Activated T-helper 2 cell treated with anti-CD3 and anti-CD28 coated beads, Interferon-gamma antibody, Interleukin-2, Interleukin-4, amounts not matched to agents 10 μg/mL and 5 μg/mL and 100 μg/mL, durations not matched to agents 14 hours and 24 hours and 36 hours (primary cell): ENCODE measurements at regions not wholly inside any gene's neighbourhood (a gene's known extent, or its start where the extent isn't known, plus 50 kb on each side); places are given as distances from the start of the nearest gene placed in this dataset.

Experiments used
- DNase-seq: peaks from one replicate; pipeline ENCODE4 v3.0.0; 2021; ENCODE audit warnings: low spot score
- H3K27ac Mint-ChIP-seq: one replicate; pipeline ENCODE4 v1.8.0; 2021; ENCODE audit warnings: mixed read lengths
- H3K27me3 Mint-ChIP-seq: one replicate; pipeline ENCODE4 v1.8.0; 2021; ENCODE audit warnings: low read depth, mixed read lengths
- H3K36me3 Mint-ChIP-seq: one replicate; pipeline ENCODE4 v1.8.0; 2021; ENCODE audit warnings: low read depth, mixed read lengths
- H3K4me1 Mint-ChIP-seq: one replicate; pipeline ENCODE4 v1.8.0; 2021; ENCODE audit warnings: low read depth, mixed read lengths
- H3K4me3 Mint-ChIP-seq: one replicate; pipeline ENCODE4 v1.8.0; 2021; ENCODE audit warnings: low read depth, mild to moderate bottlenecking, moderate library complexity, mixed read lengths
- H3K9me3 Mint-ChIP-seq: one replicate; pipeline ENCODE4 v1.8.0; 2021; ENCODE audit warnings: mixed read lengths
- intact Hi-C: fragments of 100-400 bp; cut with micrococcal nuclease; formaldehyde crosslinking; loops from one replicate; pipeline ENCODE4 v1.15.1; 2023

- intact Hi-C loops = no loop called here
- no peak overlapping the region for H3K27ac Mint-ChIP-seq
- no peaks in the 10 kb centered on the region for H3K36me3 Mint-ChIP-seq
- no peak for DNase-seq
- H3K4me3 Mint-ChIP-seq = no peak overlapping the region
- H3K9me3 Mint-ChIP-seq = peaks cover 4% of the 10 kb centered on the region
- H3K27me3 Mint-ChIP-seq = no peaks in the 10 kb centered on the region
- no peaks in the 10 kb centered on the region for H3K4me1 Mint-ChIP-seq
These were observed 50.3 kb upstream of the DPH6 start for GRCh38 chr15:35596285-35596684.

- H3K36me3 Mint-ChIP-seq = no peaks in the 10 kb centered on the region
- H3K9me3 Mint-ChIP-seq = no peaks in the 10 kb centered on the region
- no peaks in the 10 kb centered on the region for H3K4me1 Mint-ChIP-seq
- H3K27me3 Mint-ChIP-seq = peaks cover 2% of the 10 kb centered on the region
- no peak for DNase-seq
- intact Hi-C loops = no loop called here
- H3K27ac Mint-ChIP-seq = no peak overlapping the region
- H3K4me3 Mint-ChIP-seq = no peak overlapping the region
These were observed 56.9 kb upstream of the DPH6 start for GRCh38 chr15:35602836-35603235.

GRCh38 chr15:35603301-35603700 is 57.3 kb upstream of the DPH6 start:
- H3K27me3 Mint-ChIP-seq = peaks cover 2% of the 10 kb centered on the region
- H3K9me3 Mint-ChIP-seq = no peaks in the 10 kb centered on the region
- H3K4me3 Mint-ChIP-seq = no peak overlapping the region
- H3K4me1 Mint-ChIP-seq = no peaks in the 10 kb centered on the region
- H3K36me3 Mint-ChIP-seq = no peaks in the 10 kb centered on the region
- intact Hi-C loops = no loop called here
- DNase-seq = no peak
- no peak overlapping the region for H3K27ac Mint-ChIP-seq

DNA sequence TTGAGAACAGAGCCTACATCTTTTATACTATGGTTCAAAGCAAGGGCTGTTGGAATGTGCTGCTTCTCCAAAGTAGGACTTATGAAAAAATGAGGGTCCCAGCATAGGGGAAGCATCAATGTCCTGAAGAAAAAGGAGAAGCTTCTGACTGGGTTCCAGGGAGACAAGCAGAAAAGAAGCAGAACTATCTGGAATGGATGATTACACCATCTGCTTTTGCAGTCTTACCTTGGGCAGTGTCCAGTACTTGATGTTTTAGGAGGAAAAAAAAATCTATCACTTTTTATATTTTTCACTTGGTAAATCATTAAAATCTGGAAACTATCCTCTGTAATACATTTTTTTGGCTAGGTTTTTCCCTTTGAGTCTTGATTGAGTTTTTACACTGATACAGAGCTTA is 57.9 kb upstream of the DPH6 start:
- Mint-ChIP-seq H3K27ac (no peak overlapping the region), H3K36me3 (no peaks in the 10 kb centered on the region)

GRCh38 chr15:35605764-35606449 is 59.9 kb upstream of the DPH6 start:
- no peaks in the 10 kb centered on the region for H3K4me1 Mint-ChIP-seq
- intact Hi-C loops = no loop called here
- H3K27ac Mint-ChIP-seq = no peak overlapping the region
- DNase-seq = no peak
- no peaks in the 10 kb centered on the region for H3K9me3 Mint-ChIP-seq
- peaks cover 2% of the 10 kb centered on the region for H3K27me3 Mint-ChIP-seq
- H3K36me3 Mint-ChIP-seq = no peaks in the 10 kb centered on the region
- H3K4me3 Mint-ChIP-seq = no peak overlapping the region

More for the DNA sequence above, 57.9 kb upstream of the DPH6 start:
- no peak for DNase-seq
- intact Hi-C loops = no loop called here
- Mint-ChIP-seq H3K9me3 (no peaks in the 10 kb centered on the region), H3K4me3 (no peak overlapping the region), H3K4me1 (no peaks in the 10 kb centered on the region), H3K27me3 (peaks cover 2% of the 10 kb centered on the region)

- intact Hi-C loops = no loop called here
- Mint-ChIP-seq H3K27me3 (peaks cover 2% of the 10 kb centered on the region), H3K4me3 (no peak overlapping the region), H3K27ac (no peak overlapping the region), H3K9me3 (no peaks in the 10 kb centered on the region), H3K36me3 (no peaks in the 10 kb centered on the region), H3K4me1 (no peaks in the 10 kb centered on the region)
- no peak for DNase-seq
These were observed 60.5 kb upstream of the DPH6 start for GRCh38 chr15:35606450-35606779.

DNA sequence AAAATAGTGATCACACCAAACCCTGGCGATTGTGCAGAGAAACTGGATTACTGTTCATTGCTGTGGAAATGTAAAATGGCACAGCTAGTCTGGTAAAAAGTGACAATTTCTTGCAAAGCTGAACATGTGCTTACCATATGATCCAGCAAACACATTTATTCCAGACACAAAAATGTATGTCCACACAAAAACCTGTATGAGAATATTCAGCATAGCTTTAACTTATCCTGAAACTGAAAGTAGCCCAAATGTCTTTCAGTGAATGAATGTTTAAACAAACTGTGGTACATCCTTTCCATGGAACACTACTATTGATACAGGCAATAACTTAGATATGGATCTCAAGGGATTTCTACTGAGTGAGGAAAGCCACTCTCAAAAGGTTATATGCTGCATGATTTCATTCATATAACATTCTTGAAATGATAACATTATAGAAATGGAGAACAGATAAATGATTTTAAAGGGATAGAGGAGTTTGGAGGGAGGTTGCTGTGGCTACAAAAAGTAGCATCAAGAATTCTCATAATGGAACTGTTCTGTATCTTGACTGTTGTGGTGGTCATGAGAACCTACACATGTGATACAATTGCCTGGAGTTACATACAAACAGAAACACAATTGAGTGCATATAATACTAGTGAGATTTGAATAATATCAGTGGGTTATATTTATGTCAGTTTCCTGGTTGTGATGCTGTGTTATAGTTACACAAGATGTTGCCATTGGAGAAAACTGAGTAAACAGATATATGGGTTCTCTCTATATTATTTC is 70.7 kb upstream of the DPH6 start:
- no peak for DNase-seq
- H3K36me3 Mint-ChIP-seq = no peaks in the 10 kb centered on the region
- no peak overlapping the region for H3K27ac Mint-ChIP-seq
- no peaks in the 10 kb centered on the region for H3K4me1 Mint-ChIP-seq
- H3K4me3 Mint-ChIP-seq = no peak overlapping the region
- peaks cover 2% of the 10 kb centered on the region for H3K27me3 Mint-ChIP-seq
- intact Hi-C loops = no loop called here
- no peaks in the 10 kb centered on the region for H3K9me3 Mint-ChIP-seq

GRCh38 chr15:35618260-35619188 is 72.6 kb upstream of the DPH6 start:
- no peaks in the 10 kb centered on the region for H3K9me3 Mint-ChIP-seq
- no peaks in the 10 kb centered on the region for H3K4me1 Mint-ChIP-seq
- no peak overlapping the region for H3K27ac Mint-ChIP-seq
- H3K4me3 Mint-ChIP-seq = no peak overlapping the region
- intact Hi-C loops = no loop called here
- no peak for DNase-seq
- no peaks in the 10 kb centered on the region for H3K36me3 Mint-ChIP-seq
- peaks cover 2% of the 10 kb centered on the region for H3K27me3 Mint-ChIP-seq

- intact Hi-C loops = no loop called here
- no peak overlapping the region for H3K27ac Mint-ChIP-seq
- H3K9me3 Mint-ChIP-seq = no peaks in the 10 kb centered on the region
- no peaks in the 10 kb centered on the region for H3K4me1 Mint-ChIP-seq
- no peaks in the 10 kb centered on the region for H3K36me3 Mint-ChIP-seq
- DNase-seq = no peak
- H3K4me3 Mint-ChIP-seq = no peak overlapping the region
- H3K27me3 Mint-ChIP-seq = peaks cover 2% of the 10 kb centered on the region
These were observed 76.8 kb upstream of the DPH6 start for GRCh38 chr15:35622641-35623340.

DNA sequence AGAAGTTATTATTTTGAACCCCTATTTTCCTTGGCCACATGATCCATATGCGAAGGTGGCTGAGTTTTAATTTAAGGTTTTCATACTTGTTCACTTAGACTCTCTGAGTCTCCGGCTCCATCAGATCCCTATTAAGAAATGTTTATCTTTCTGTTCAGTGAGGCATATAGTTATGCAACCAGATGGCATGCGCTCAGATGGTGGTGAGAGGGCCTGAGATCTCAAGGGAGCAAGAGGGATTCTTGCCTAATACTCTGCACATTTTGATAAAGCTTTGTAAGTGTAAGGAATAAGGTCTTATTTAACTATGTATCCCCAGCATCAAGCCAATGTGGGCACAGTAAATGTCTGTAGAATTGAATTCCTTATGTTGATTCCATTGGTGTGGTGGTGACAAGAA is 78.9 kb upstream of the DPH6 start:
- intact Hi-C loops = no loop called here
- Mint-ChIP-seq H3K36me3 (no peaks in the 10 kb centered on the region), H3K4me3 (no peak overlapping the region), H3K27ac (no peak overlapping the region), H3K9me3 (no peaks in the 10 kb centered on the region), H3K27me3 (no peaks in the 10 kb centered on the region), H3K4me1 (no peaks in the 10 kb centered on the region)
- DNase-seq = no peak

GRCh38 chr15:35626571-35627318 is 80.8 kb upstream of the DPH6 start:
- Mint-ChIP-seq H3K27me3 (no peaks in the 10 kb centered on the region), H3K4me3 (no peak overlapping the region), H3K36me3 (no peaks in the 10 kb centered on the region), H3K4me1 (no peaks in the 10 kb centered on the region), H3K9me3 (no peaks in the 10 kb centered on the region), H3K27ac (no peak overlapping the region)
- intact Hi-C loops = no loop called here
- DNase-seq = no peak

GRCh38 chr15:35627696-35628095 is 81.7 kb upstream of the DPH6 start:
- no peak for DNase-seq
- H3K9me3 Mint-ChIP-seq = no peaks in the 10 kb centered on the region
- H3K27ac Mint-ChIP-seq = no peak overlapping the region
- H3K36me3 Mint-ChIP-seq = no peaks in the 10 kb centered on the region
- intact Hi-C loops = no loop called here
- no peak overlapping the region for H3K4me3 Mint-ChIP-seq
- H3K4me1 Mint-ChIP-seq = no peaks in the 10 kb centered on the region
- H3K27me3 Mint-ChIP-seq = no peaks in the 10 kb centered on the region
